ENCODE measurements at regions not wholly inside any gene's neighbourhood (a gene's known extent, or its start where the extent isn't known, plus 50 kb on each side); places are given as distances from the start of the nearest gene placed in this dataset.

GRCh38 chr1:234665975-234666605 is 56.1 kb upstream of the IRF2BP2 start:
- peak overlapping the region in 2 of 11 experiments; percentile 34 to 63; a peak in 4 of 22 replicates for H3K4me2 ChIP-seq
- no peaks in the 10 kb centered on the region for H4K20me1 ChIP-seq
- H3K27me3 ChIP-seq = no peaks in the 10 kb centered on the region
- no peak overlapping the region for H3K4me3 ChIP-seq
- peaks cover 2 to 19% (median 4%) of the 10 kb centered on the region in 10 experiments for H3K4me1 ChIP-seq
- no peak overlapping the region for H3K9ac ChIP-seq
- peak overlapping the region in 2 of 11 experiments; percentile 5 to 8; a peak in 1 of 22 replicates for H3K27ac ChIP-seq
- TF ChIP-seq Cebpa-rat (IDR thresholded peaks at IDR 0.05) = no peak
- peaks cover 17 to 32% (median 24%) of the 10 kb centered on the region in 11 experiments; a peak in 21 of 22 replicates for H3K9me3 ChIP-seq (replicated peaks in 1 of 11)
- no peaks in the 10 kb centered on the region for H3K36me3 ChIP-seq

GRCh38 chr1:234662148-234662547 is 52.2 kb upstream of the IRF2BP2 start:
- Histone ChIP-seq H3K4me1 (peaks cover 0 to 48% (median 8%) of the 10 kb centered on the region in 10 experiments; a peak in 12 of 20 replicates), H3K27me3 (no peaks in the 10 kb centered on the region), H3K4me2 (no peak overlapping the region), H3K36me3 (no peaks in the 10 kb centered on the region), H3K27ac (no peak overlapping the region), H3K4me3 (no peak overlapping the region), H4K20me1 (no peaks in the 10 kb centered on the region), H3K9me3 (replicated peaks in 1 of 11) (peaks cover under 1 to 11% (median 6%) of the 10 kb centered on the region in 11 experiments; a peak in 13 of 22 replicates), H3K9ac (no peak overlapping the region)
- TF ChIP-seq Cebpa-rat (IDR thresholded peaks at IDR 0.05) = no peak

DNA sequence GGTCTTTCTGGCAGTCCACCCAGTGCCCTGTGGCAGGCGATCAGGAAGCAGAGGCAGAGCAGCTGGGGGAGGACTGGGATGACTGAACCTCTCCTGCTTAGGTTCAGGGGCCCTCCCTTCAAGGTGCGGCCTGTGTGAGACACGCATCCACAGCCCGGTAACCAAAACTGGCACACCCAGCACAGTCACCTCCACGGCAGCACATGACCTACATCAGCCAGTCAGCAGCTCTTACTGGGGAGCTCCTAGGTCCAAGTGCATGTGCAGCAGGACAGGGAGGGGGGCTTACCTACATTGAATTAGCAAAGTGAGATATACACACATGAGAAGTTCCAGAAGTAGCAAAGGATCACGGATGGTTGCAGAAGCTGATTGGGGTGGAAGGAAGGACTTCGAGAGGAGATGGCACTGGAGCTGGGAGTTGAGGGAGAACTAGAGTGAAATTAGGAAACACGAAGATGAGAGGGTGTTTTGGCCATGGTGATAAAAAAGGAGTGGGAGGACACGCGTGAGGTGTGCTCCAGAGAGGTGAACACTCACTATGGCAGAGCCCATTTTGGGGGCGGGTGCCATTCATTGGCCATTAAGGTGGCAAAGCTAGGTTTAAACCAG is 51.4 kb upstream of the IRF2BP2 start:
- H3K4me1 ChIP-seq = peaks cover 0 to 50% (median 15%) of the 10 kb centered on the region in 10 experiments; a peak in 14 of 20 replicates
- H4K20me1 ChIP-seq = no peaks in the 10 kb centered on the region
- no peak overlapping the region for H3K4me3 ChIP-seq
- TF ChIP-seq Cebpa-rat (IDR thresholded peaks at IDR 0.05) = no peak
- H3K9ac ChIP-seq = no peak overlapping the region
- H3K4me2 ChIP-seq = no peak overlapping the region
- H3K36me3 ChIP-seq = no peaks in the 10 kb centered on the region
- no peak overlapping the region for H3K27ac ChIP-seq
- no peaks in the 10 kb centered on the region for H3K27me3 ChIP-seq
- peaks cover 0 to 4% (median 0%) of the 10 kb centered on the region in 11 experiments; a peak in 6 of 22 replicates for H3K9me3 ChIP-seq (replicated peaks in 1 of 11)

GRCh38 chr1:234660536-234661316 is 50.7 kb upstream of the IRF2BP2 start:
- Histone ChIP-seq H4K20me1 (no peaks in the 10 kb centered on the region), H3K4me1 (peaks cover 0 to 50% (median 18%) of the 10 kb centered on the region in 10 experiments; a peak in 14 of 20 replicates), H3K9ac (no peak overlapping the region), H3K4me2 (no peak overlapping the region), H3K36me3 (no peaks in the 10 kb centered on the region), H3K27me3 (no peaks in the 10 kb centered on the region), H3K9me3 (replicated peaks in 1 of 11) (no peaks in the 10 kb centered on the region), H3K4me3 (no peak overlapping the region), H3K27ac (no peak overlapping the region)
- no peak for TF ChIP-seq Cebpa-rat (IDR thresholded peaks at IDR 0.05)
